Naive thymus-derived CD8-positive, alpha-beta T cell (primary cell): ENCODE measurements at regions not wholly inside any gene's neighbourhood (a gene's known extent, or its start where the extent isn't known, plus 50 kb on each side); places are given as distances from the start of the nearest gene placed in this dataset. TPM values are rescaled to one million over a fixed set of nuclear protein-coding genes. Genes with fewer than 3 reads are reported as not detected.
A peak's percentile ranks its signal among the peaks of the same experiment; 100 is the strongest.

Experiments
- ATAC-seq, 2 donors: fragments of 150-1000 bp; cut with Tn5 transposase in 1 of 2; sonication (Bioruptor Pico), chemical (Tn5 transposase) in 1 of 2; 1 replicate in 1 of 2; 2 replicates in 1 of 2; pipeline ENCODE4 v1.10.0; 2021; ENCODE audit warnings: mild to moderate bottlenecking in 2 of 2, moderate library complexity in 2 of 2
- POLR2A ChIA-PET: fragments of 350-600 bp; sonication (Branson Sonifier 250); formaldehyde crosslinking; loops from one replicate; lab custom pipeline; 2021; ENCODE audit warnings: antibody characterized with exemption; lab: Charles Lee
- DNase-seq, 10 donors: peaks; one replicate each; pipeline versions ENCODE4 v3.0.0 to v3.0.0-alpha.2; 2020 to 2022
- H3K27ac Mint-ChIP-seq, 10 donors: one replicate each; pipeline ENCODE4 v1.8.0; 2020 to 2022; ENCODE audit warnings: mild to moderate bottlenecking in 10 of 10, mixed read lengths in 10 of 10, moderate library complexity in 4 of 10, inconsistent platforms in 1 of 10
- H3K27me3 Mint-ChIP-seq, 5 donors: one replicate each; pipeline ENCODE4 v1.8.0; 2021 to 2022; ENCODE audit warnings: mixed read lengths in 5 of 5
- H3K36me3 Mint-ChIP-seq, 3 donors: one replicate each; pipeline ENCODE4 v1.8.0; 2020 to 2022; ENCODE audit warnings: mixed read lengths in 3 of 3, mild to moderate bottlenecking in 2 of 3, inconsistent platforms in 1 of 3
- H3K4me1 Mint-ChIP-seq, 4 donors: one replicate each; pipeline ENCODE4 v1.8.0; 2021 to 2022; ENCODE audit warnings: mixed read lengths in 4 of 4
- H3K4me3 Mint-ChIP-seq, 10 donors: one replicate each; pipeline ENCODE4 v1.8.0; 2020 to 2022; ENCODE audit warnings: mild to moderate bottlenecking in 10 of 10, mixed read lengths in 10 of 10, moderate library complexity in 6 of 10, inconsistent platforms in 1 of 10
- H3K9me3 Mint-ChIP-seq, 9 donors: one replicate each; pipeline ENCODE4 v1.8.0; 2020 to 2022; ENCODE audit warnings: mixed read lengths in 9 of 9, mild to moderate bottlenecking in 3 of 9, inconsistent platforms in 1 of 9, moderate library complexity in 1 of 9
- microRNA-seq: library from miRNA; unstranded; fragments of <30 nt; microRNA quantifications from one replicate; pipeline ENCODE4 v1.2.0, GENCODE V29; 2022; ENCODE audit warnings: borderline microRNAs expressed

GRCh38 chr1:37420456-37420855, 53.9 kb upstream of the ZC3H12A start:
- H3K4me3 Mint-ChIP-seq, result no peak overlapping the region
- peak overlapping the region in 1 of 10 donors; percentile 5 for H3K27ac Mint-ChIP-seq
- H3K36me3 Mint-ChIP-seq, result peaks cover 0 to 5% (median 4%) of the 10 kb centered on the region in 3 donors
- POLR2A ChIA-PET, result no interaction called here
- no peaks in the 10 kb centered on the region for H3K4me1 Mint-ChIP-seq
- DNase-seq, result no peak
- H3K9me3 Mint-ChIP-seq, result peaks cover 0 to 9% (median 4%) of the 10 kb centered on the region in 9 donors
- H3K27me3 Mint-ChIP-seq, result peaks cover 5 to 31% (median 16%) of the 10 kb centered on the region in 5 donors
- ATAC-seq, result no peak

DNA sequence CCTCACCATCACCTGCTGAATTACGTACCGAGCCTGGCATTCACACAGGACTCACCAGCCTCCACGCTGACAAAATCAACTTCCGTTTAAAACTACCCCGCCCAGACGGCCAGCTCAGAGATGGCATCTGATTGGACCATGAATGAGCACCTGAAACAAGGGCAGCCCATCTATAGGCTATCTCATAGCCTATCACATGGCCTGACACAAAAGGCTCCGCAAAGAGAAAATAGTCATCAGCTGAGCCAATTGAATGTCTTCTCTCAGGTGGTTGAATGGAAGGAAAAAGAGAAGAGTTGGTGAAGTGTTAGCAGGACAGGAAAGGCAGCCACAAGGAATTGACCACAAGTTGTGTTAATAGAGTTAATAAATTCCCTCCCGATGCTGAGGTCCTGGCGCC, 50.6 kb upstream of the ZC3H12A start:
- H3K36me3 Mint-ChIP-seq, result no peaks in the 10 kb centered on the region
- ATAC-seq (no peak), DNase-seq (no peak)
- POLR2A ChIA-PET, result no interaction called here
- peaks cover 6 to 55% (median 19%) of the 10 kb centered on the region in 5 donors for H3K27me3 Mint-ChIP-seq
- H3K4me3 Mint-ChIP-seq, result no peak overlapping the region
- peaks cover 0 to 2% (median 0%) of the 10 kb centered on the region in 9 donors for H3K9me3 Mint-ChIP-seq
- H3K4me1 Mint-ChIP-seq, result peaks cover 0 to 2% (median 0%) of the 10 kb centered on the region in 4 donors
- peak overlapping the region in 1 of 10 donors; percentile 49 for H3K27ac Mint-ChIP-seq

- Mint-ChIP-seq H3K27ac (no peak overlapping the region), H3K36me3 (no peaks in the 10 kb centered on the region), H3K27me3 (peaks cover 6 to 62% (median 19%) of the 10 kb centered on the region in 5 donors), H3K9me3 (peaks cover 0 to 2% (median 0%) of the 10 kb centered on the region in 9 donors), H3K4me3 (no peak overlapping the region), H3K4me1 (peaks cover 0 to 2% (median 0%) of the 10 kb centered on the region in 4 donors)
- POLR2A ChIA-PET, result no interaction called here
- DNase-seq, result no peak
- no peak for ATAC-seq
Measured at GRCh38 chr1:37424523-37424922, 49.9 kb upstream of the ZC3H12A start.

Small RNA genes in the stretch of these regions (microRNA-seq; reads per million reads assigned to microRNA genes)
- not detected for gene MIR4255
